Esophagus squamous epithelium (tissue), 4 donors: ENCODE measurements at regions not wholly inside any gene's neighbourhood (a gene's known extent, or its start where the extent isn't known, plus 50 kb on each side); places are given as distances from the start of the nearest gene placed in this dataset.

ENCODE experiments used
- CTCF ChIP-seq, 6 experiments: fragments of 450-650 bp in 4 of 6; fragments of 200-600 bp in 2 of 6; sonication (generic) in 2 of 6; IDR thresholded peaks; one replicate each; pipeline ENCODE4 v1.5.1; 2016 to 2019; ENCODE audit warnings: antibody characterized with exemption in 6 of 6, mild to moderate bottlenecking in 4 of 6, moderate library complexity in 4 of 6
- POLR2A ChIP-seq, 4 donors: fragments of 450-650 bp; IDR thresholded peaks; one replicate each; pipeline ENCODE4 v1.6.1; 2017; ENCODE audit warnings: antibody characterized with exemption in 4 of 4, mild to moderate bottlenecking in 4 of 4, moderate library complexity in 3 of 4

GRCh38 chr4:1523907-1524636 lies 117.8 kb upstream of the NKX1-1 start:
- no peak for TF ChIP-seq CTCF (IDR thresholded peaks at IDR 0.05)
- TF ChIP-seq POLR2A (IDR thresholded peaks at IDR 0.05): no peak
